Amygdala (tissue), 56 donors: ENCODE measurements at regions not wholly inside any gene's neighbourhood (a gene's known extent, or its start where the extent isn't known, plus 50 kb on each side); places are given as distances from the start of the nearest gene placed in this dataset.
"Not testable (repeated sequence)": the region's sequence is repeated elsewhere in the genome, so short reads cannot be mapped to it uniquely, and the experiment has no call there.

Experiments
- DNase-seq, 56 donors: peaks; one replicate each; lab custom pipeline; 2025; lab: John Stamatoyannopoulos, UW

DNA sequence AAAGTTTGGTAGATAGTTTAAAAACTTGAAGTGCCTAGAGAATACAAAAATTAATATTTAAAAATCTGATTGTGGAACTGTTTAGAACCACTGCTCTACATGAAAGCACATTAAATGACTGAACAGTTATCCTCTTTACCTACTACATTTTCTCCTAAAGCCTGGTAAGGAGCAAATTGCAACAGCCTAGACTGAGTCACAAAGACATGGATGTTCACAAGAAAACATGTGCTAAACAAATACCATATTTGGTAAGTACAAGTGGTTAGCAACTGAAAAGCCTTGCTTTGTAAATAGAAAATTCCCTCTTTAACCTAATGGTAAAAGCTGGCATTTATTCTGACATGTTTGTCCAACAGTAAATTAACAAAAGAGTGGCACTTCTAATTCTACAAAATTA, 203.1 kb downstream of the FBXO8 start:
- DNase-seq: no peak

DNA sequence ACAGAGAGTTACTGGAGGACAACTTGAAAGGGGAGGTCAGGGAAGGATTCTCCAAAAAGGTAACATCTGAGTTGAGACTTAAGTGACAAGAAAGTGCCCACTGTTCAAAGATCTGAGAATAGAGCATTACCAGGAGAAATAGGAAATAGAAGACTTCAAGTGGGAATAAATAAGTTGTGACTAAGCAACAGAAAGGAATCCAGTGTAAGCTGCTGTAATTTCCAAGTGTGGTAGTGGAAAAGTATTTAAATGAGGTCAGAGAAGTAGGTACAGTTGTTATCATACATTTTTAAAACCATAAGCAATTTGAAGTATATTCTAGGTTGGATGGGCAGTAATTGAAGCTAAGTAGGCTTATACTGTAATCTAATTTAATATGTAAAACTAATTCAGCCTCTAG, 211.9 kb downstream of the FBXO8 start:
- no peak for DNase-seq

DNA sequence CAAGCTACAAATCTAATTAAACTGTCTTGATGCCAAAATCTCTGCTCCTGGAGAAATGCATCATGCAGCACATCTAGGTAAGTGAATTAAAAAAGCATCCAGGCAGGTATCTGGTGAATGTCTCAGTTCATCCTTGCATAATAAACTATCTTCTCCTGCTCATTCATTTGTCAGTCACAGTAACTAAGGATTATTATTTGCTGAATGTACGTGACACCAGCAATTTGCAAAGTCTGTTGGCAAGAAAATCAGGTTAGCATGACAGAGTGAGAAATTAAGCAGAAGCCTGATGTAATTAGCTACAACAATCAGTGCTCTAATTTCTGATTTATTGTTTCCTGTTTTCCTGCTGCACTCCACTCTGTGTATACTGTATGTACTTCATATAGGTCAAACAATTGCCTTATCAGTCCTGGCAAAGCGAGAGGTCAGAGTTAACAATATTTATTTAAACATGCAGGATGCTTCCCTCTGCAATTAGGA, 213.6 kb downstream of the FBXO8 start:
- DNase-seq: no peak

DNA sequence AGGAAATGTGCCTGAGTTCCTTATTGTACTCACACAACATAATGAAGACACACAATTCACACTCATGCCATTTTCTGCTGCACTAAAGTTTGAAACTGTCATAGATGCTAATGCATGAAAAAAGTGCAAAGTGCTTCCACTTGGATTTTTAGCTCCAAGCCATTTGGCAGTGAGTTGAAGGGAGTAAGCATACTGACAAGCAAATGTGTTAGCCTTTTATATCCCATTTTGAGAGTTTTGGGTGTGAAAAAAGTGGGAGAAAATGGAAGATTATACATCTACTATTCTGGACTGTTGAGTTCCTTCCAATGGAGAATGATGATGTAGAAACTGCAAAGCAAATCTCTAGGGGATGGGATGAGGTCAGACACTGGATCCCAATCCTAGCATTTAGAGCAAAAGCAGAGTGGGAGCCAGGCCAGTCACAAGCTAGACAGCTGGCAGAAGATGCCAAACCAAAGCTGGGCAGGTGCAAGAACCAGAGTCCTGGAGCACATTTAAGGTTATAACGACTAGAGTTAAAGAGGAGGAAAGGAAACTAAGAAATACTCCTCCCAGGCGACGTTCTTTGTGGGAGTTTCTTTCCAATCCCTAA, 216.8 kb downstream of the FBXO8 start:
- no peak for DNase-seq

DNA sequence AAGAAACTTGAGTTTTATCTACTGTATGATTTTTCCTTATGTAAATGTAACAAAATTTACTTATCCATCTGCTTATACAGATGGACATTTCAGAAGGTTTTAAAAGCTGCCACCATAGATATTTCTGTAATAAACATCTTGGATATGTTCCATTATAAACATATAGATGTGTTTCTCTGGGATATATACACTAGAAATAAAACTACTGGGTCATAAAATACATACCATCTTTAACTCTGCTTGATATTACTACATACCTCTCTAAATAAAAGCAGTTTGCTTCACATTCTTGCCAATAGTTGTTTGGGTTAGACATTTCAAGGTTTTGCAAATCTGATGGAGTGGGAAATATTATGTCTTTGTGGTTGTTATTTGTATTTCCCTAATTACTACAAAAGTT, 220.6 kb downstream of the FBXO8 start:
- DNase-seq: no peak

DNA sequence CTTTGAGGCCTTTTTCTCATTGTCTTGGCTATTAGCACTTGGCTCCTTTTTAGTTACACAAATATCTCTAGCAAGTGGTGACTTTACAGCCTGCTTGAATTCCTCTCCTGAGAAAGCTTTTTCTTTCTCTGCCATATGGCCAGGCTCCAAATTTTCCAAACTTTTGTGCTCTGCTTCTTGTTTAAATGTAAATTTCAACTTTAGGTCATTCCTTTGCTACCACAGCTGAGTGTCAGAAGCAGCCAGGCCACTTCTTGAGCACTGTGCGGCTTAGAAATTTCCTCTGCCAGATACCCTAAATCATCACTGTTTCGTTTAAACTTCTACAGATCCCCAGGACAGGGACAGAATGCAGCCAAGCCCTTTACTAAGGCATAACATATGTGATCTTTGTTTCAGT, 222.4 kb downstream of the FBXO8 start:
- DNase-seq: no peak

DNA sequence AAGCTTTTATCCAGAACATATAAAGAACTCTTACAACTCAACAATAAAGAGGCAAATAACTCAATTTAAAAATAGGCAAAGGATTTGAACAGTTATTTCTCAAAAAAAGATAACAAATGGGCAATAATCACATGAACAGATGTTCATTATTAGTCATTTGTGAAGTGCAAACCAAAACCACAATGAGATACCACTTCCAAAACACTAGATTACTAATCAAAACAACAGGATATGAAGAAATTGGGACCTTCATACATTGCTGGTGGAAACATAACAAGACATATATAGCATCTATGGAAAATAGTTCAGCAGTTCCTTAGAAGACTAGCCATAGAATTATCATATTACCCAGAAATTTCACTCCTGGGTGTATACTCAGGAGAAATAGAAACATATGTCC, 224.6 kb downstream of the FBXO8 start:
- no peak for DNase-seq

DNA sequence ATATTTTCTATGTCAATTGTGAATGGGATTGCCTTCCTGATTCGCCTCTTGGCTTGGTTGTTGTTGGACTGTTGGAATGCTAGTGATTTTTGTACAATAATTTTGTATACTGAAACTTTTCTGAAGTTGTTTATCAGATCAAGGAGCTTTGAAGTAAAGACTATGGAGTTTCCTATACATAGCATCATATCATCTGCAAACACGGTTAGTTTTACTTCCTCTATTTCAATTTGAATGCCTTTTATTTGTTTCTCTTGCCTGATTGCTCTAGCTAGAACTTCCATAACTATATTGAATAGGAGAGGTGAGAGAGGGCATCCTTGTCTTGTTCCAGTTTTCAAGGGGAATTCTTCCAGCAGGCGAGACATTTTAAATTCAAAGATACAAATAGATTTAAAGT, 226.5 kb downstream of the FBXO8 start:
- DNase-seq: no peak

DNA sequence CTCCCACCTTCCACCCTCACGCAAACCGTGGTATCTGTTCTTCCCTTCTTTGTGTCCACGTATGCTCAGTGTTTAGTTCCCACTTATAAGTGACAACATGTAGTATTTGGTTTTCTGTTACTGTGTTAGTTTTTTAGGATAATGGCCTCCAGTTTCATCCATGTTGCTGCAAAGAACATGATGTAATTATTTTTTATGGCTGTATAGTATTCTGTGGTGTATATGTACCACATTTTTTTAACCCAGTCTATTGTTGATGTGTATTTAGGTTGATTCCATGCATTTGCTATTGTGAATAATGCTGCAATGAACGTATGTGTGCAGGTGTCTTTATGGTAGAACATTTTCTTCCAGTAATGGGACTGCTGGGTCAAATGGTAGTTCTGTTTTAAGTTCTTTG, 228.1 kb downstream of the FBXO8 start:
- no peak for DNase-seq

DNA sequence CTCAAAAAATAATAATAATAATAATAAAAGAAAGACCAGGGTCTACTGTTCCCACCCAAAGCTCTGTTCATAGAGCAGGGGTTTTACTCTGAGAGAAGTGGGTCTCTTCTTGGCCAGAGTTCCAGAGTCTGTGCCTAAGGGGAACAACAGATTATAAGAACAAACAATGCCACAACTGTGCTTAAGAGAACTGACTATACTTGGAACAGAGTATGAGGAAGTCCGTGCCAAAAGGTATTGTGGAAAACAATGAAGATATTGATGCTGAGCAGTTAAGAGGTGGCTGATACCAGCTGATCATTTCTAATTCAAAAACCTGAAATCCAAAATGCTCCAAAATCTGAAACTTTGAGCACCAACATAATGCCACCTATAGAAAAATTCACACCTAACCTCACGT, 229.6 kb downstream of the FBXO8 start:
- DNase-seq: no peak

DNA sequence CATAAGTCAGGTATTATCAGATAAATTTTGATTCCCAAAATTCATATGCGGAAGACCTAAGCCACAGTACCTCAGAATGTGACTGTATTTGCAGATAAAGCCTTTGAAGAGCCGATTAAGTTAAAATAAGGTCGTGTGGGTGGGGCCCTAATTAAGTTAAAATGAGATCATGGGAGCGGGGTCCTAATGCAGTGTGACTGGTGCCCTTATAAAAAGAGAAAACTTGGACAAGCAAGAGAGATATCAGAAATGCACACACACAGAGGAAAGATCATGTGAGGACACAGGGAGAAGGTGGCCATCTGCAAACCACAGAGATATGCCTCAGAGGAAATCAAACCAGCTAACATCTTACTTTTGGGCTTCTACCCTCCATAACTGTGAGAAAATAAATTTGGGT, 236.1 kb downstream of the FBXO8 start:
- no peak for DNase-seq

DNA sequence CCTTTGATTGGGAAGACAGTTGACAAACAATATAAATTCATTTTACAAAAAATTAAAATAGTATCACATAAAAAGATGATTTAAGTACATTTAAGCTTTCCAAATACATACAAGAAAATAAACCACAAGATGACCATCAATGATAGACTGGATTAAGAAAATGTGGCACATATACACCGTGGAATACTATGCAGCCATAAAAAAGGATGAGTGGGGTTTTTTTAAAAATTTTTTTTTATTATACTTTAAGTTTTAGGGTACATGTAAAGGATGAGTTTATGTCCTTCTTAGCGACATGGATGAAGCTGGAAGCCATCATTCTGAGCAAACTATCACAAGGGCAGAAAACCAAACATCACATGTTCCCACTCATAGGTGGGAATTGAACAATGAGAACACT, 237.6 kb downstream of the FBXO8 start:
- not testable (repeated sequence) for DNase-seq

DNA sequence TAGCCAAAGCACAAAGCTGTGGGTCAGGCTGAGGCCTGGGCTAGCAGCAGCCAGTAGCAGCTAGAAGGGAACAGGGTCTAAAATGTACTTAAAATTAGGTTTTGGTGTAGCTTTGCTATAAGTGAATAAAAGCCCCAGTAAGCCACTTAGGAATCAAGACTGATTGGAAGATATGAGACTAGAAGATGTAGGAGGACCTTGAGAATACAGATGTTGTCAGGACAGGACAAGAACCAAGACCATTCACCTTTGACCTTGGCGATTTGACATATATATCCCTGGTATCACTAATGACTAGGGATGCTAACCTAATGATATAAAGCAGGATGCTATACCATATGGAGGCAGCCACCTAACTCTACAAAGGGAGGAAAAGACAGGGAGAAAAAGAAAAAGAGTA, 238.1 kb downstream of the FBXO8 start:
- no peak for DNase-seq

DNA sequence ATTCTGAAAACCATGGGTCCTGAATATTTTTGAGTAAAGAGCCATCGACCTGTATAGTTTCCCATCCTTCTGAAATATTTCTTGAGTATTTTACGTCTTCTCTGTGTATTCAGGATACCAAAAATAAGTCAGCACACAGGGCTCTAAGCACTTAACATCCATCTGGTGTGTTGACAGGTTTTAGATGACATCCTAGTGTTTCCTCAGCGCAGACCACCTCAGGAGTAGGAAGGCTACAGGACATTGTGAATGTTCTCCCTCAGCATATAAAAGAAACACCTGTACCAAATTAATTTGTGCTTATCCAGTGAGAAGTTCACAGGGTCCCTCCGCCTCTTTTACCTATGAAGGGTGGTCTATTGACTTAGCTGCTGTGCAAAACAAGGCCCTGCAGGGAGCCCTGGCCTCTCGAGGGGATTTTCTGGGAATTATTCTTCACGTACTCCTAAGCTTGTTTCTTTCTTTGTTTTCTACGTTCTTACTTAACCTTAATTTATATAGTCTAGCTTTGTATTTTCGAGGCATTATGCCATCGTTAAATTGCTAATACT, 241.8 kb downstream of the FBXO8 start:
- no peak for DNase-seq

DNA sequence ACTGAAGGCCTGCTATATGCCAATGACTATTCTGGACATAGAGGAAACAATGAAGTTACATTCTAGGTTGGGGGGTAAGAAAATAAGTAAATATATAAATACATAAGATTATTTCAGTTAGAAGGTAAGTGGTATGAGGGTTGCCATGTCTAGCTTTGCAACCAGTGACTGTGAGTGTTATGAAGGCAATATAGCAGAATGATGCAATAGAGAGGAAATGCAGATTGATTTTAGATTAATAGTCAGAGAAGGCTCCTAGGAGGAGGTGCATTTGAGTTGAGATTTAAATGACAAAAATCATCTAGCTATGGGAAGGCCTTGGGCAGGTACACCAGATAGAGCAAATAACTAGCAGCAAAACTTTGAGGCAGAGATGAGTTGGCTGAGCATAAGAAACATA, 243.2 kb downstream of the FBXO8 start:
- no peak for DNase-seq

DNA sequence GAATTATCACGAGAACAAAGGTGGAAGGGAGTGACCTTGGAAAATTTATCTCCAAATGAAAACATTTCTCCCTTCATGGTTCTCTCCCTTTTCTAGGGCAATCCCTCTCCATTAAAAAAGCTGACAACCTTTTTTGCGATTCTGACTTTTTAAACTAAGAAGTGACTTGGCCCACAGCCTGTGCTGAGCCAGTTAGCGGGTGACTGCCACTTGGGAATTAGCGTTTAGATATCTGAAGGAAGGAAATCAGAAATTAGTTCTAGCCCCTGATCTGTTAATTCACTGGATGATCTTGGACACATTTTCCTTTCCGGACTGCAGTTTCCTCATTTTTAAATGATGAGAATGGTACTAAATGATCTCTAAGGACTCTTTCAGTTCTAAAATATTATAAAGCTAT, 245.0 kb downstream of the FBXO8 start:
- no peak for DNase-seq

DNA sequence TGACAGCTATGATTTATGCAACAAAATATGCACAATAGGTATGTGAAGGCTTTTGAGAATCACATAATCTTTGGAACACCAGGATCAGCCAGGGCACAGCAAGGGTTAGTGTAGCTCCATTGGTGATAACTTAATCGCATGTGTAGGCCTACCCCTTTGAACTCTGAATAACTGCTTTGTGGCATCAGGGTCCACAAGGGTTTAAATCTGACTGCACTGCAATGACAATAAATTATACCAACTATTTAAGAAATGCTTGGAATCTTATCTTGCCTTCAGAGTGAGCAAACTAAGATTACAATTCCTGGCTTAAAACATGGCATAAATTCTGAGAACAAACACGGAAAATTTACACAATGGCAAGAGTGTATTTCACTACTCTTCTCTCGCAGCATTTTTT, 245.8 kb downstream of the FBXO8 start:
- DNase-seq: no peak

DNA sequence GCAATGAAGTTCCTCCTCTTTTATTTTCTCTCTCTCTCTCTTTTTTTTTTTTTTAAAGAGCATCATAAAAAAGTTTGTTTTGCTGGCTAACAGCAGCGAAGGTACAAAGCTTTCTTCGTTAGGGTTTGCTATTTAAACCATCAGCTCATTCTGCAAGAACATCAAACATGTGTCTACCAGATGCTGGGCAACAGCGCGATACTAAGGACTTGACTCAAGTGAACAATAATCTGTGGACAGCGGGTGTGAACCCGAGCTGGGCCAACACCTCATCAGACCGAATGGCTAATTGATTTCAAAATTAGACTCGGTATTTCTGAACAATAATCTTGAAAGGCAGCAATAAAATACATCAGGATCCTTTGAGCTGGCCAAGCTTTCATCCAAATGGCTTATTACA, 246.4 kb downstream of the FBXO8 start:
- DNase-seq: no peak

DNA sequence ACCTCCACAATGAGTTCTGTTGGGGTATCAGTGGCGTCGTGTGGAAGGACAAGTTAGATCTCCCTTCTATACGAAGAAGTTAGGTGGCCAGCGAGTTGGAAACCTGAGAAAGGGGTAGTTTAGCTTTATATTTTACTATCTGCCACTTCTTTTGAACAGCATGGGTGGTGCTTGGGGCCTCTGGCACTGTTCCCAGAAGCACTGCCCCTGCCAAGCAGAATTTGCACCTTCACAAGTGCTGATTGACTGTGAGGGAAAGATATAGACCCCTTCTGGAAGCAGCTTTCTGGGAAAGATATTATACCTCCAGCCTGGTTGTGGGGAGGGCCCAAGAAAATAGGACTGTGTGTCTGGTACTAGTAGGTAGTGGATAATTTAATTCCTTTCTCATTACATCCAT, 246.9 kb downstream of the FBXO8 start:
- no peak for DNase-seq

DNA sequence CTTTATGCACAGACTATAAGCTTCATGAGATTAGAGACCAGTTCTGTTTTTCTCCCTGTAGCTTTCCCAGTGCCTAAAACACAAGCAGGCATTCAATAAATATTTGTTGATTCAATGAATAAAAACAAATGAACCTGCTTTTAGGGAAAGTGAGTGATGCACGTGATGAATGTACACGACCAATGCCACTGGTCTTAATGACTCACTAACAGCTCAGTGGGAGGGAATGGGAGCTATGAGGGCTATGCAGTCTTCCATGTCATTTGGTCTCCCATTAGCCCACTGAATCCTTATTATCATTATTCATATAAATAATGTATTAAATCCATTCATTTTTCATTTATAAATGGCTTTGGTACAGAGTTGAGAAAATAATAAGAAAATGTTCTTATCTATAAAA, 247.4 kb downstream of the FBXO8 start:
- DNase-seq: no peak

DNA sequence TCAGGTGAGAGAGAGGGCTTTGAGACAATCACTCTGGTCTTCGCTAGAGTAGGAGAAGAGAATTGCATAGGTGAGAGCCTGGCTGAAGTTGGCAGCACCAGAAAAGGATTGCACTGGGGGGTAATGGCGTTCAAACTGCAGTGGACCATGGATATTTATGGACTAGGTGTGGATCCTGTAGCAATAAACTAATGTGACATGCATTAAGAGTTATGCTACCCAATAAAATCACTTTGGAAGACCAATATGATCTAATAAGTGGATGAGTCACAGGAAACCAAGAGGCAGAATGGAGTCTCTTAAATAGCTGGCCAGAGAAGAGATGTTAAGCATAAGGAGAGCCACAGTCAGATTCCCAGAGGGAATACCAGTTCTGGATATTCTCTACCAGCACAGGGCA, 259.8 kb downstream of the FBXO8 start:
- DNase-seq: no peak

DNA sequence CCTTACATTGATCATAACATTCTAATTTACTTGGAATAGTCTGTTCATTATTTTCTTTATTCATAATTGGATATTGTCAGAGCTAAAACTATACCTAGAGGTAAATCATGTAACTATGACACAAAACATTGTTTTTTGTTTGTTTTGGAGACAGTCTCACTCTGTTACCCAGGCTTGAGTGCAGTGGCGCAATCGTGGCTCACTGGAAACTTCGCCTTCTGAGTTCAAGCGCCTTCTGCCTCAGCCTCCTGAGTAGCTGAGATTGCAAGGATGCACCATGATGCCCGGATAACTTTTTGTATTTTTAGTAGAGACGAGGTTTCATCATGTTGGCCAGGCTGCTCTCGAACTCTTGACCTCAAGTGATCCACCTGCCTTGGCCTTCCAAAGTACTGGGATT, 265.2 kb downstream of the FBXO8 start:
- no peak for DNase-seq

DNA sequence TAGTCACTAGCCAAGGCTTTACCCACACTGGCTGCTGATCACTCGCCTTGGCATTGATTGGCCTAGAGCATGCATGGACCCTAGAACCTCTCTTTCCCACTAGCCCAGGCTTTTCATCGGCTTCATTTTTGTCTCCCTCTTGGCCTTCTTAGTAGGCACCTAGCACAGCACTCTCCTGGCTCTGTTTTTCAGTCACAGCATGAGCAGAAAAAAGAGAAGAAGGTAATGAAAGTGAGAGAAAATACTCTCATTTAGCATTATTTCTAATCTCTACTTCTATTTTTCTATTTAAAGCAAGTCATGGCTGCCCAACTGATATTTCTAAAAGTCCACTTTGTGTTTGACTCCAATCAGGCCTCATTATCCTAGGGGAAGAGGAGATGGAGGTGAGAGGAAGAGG, 267.2 kb downstream of the FBXO8 start:
- no peak for DNase-seq
